RWPE2 (cell line): ENCODE measurements at regions not wholly inside any gene's neighbourhood (a gene's known extent, or its start where the extent isn't known, plus 50 kb on each side); places are given as distances from the start of the nearest gene placed in this dataset.

Experiments
- ATAC-seq: fragments of 200-7000 bp; cut with Tn5 transposase; 3 replicates; pipeline ENCODE4 v1.9.1; 2021; ENCODE audit warnings: low read depth
- DNase-seq: peaks from one replicate; pipeline ENCODE4 v3.0.0-alpha.2; 2020; ENCODE audit warnings: low spot score
- H3K27ac ChIP-seq: fragments of 450-650 bp; 2 replicates; pipeline ENCODE4 v1.5.1; 2017; ENCODE audit warnings: mild to moderate bottlenecking; ENCODE audit not compliant: poor library complexity, severe bottlenecking
- H3K27me3 ChIP-seq: fragments of 250-450 bp; sonication (Bioruptor Pico); 2 replicates; pipeline ENCODE4 v1.5.1; 2021; ENCODE audit warnings: mild to moderate bottlenecking, moderate library complexity; ENCODE audit not compliant: insufficient read depth, poor library complexity, severe bottlenecking
- H3K36me3 ChIP-seq: fragments of 250-450 bp; sonication (Bioruptor Pico); 2 replicates; pipeline ENCODE4 v1.5.1; 2020; ENCODE audit warnings: low read depth, mild to moderate bottlenecking, moderate library complexity
- H3K4me1 ChIP-seq: fragments of 250-450 bp; sonication (Bioruptor Pico); 2 replicates; pipeline ENCODE4 v1.5.1; 2021; ENCODE audit warnings: mild to moderate bottlenecking, moderate library complexity; ENCODE audit not compliant: insufficient read depth, poor library complexity, severe bottlenecking
- H3K4me3 ChIP-seq: fragments of 250-450 bp; sonication (Bioruptor Pico); 2 replicates; pipeline ENCODE4 v1.5.1; 2021; ENCODE audit warnings: mild to moderate bottlenecking, moderate library complexity; ENCODE audit not compliant: severe bottlenecking
- H3K9me3 ChIP-seq: fragments of 250-450 bp; sonication (Bioruptor Pico); 2 replicates; pipeline ENCODE4 v1.5.1; 2021; ENCODE audit warnings: mild to moderate bottlenecking, moderate library complexity; ENCODE audit not compliant: severe bottlenecking
- TF ChIP-seq, protein P1 (sequence below): fragments of 450-650 bp; IDR thresholded peaks from one replicate; pipeline ENCODE4 v1.5.1; 2017; ENCODE audit warnings: mild to moderate bottlenecking, moderate library complexity; ENCODE audit not compliant: poor library complexity, severe bottlenecking

DNA sequence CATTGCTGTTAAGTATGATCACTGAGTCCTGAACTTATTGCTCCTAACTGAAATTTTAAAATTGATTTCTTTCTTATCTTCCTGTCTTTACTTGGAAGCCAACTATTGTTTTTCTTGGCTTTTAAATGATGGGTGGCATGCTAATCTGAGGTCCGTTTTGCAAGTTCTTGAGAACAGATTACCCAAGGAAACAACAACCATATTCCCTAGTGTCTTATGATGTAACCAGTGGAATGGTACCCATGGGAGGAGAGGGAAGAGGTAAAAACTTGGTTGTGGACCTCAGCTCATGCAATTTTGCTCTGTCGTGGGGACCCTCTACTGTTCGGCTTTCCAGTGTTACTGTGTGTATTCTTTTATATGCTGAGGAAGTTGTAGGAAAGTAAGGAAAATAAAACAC, 454.8 kb upstream of the ADAMTS5 start:
- Histone ChIP-seq H3K27ac (no peak overlapping the region), H3K4me1 (peaks cover 2% of the 10 kb centered on the region), H3K9me3 (no peaks in the 10 kb centered on the region), H3K27me3 (no peaks in the 10 kb centered on the region), H3K4me3 (no peak overlapping the region), H3K36me3 (no peaks in the 10 kb centered on the region)
- DNase-seq (no peak), ATAC-seq (no peak)
- TF ChIP-seq, protein P1, sequence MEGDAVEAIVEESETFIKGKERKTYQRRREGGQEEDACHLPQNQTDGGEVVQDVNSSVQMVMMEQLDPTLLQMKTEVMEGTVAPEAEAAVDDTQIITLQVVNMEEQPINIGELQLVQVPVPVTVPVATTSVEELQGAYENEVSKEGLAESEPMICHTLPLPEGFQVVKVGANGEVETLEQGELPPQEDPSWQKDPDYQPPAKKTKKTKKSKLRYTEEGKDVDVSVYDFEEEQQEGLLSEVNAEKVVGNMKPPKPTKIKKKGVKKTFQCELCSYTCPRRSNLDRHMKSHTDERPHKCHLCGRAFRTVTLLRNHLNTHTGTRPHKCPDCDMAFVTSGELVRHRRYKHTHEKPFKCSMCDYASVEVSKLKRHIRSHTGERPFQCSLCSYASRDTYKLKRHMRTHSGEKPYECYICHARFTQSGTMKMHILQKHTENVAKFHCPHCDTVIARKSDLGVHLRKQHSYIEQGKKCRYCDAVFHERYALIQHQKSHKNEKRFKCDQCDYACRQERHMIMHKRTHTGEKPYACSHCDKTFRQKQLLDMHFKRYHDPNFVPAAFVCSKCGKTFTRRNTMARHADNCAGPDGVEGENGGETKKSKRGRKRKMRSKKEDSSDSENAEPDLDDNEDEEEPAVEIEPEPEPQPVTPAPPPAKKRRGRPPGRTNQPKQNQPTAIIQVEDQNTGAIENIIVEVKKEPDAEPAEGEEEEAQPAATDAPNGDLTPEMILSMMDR = no peak

DNA sequence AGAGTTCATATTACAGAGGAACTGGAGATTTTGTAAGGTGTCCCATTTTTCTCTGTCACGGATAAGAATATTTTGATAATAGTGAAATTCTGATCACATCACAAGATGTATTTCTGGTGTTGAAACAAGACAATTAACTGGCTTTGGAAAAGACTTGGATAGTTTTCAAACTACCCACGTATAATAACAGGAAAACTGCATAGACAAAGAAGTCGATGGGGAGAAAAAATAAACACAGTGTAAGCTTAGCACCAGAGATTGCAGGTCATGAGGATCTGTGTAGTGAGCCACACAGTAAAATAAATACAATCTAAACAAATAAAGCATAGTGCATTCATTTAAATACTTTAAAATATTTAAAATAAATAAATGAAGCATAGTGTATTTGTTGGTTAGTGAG, 452.3 kb upstream of the ADAMTS5 start:
- Histone ChIP-seq H3K36me3 (no peaks in the 10 kb centered on the region), H3K9me3 (no peaks in the 10 kb centered on the region), H3K4me1 (peaks cover 2% of the 10 kb centered on the region), H3K27ac (no peak overlapping the region), H3K4me3 (no peak overlapping the region), H3K27me3 (no peaks in the 10 kb centered on the region)
- TF ChIP-seq, protein P1 = no peak
- DNase-seq (no peak), ATAC-seq (no peak)

GRCh38 chr21:27418346-27418745, 451.5 kb upstream of the ADAMTS5 start:
- TF ChIP-seq, protein P1 = no peak
- Histone ChIP-seq H3K27ac (no peak overlapping the region), H3K4me3 (no peak overlapping the region), H3K4me1 (peaks cover 2% of the 10 kb centered on the region), H3K9me3 (no peaks in the 10 kb centered on the region), H3K27me3 (no peaks in the 10 kb centered on the region), H3K36me3 (no peaks in the 10 kb centered on the region)
- no peak for DNase-seq
- ATAC-seq = no peak

DNA sequence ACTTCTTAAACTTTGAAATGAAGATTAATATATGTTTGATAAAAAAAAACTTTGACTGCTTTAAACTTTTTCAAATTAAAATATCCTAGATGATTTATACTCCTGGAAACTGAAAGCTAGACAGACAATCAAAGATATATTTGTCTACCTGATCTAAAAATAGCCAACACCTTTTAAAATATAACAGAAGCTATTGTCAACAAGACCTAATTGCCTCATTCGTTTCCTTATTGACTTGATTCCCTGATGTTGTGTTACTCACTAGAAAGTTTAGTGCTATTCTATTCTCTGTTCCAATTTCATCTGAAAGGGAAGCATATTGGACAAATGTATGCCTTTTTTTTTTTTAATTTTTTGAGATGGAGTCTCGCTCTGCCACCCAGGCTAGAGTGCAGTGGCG, 445.6 kb upstream of the ADAMTS5 start:
- ATAC-seq (no peak), DNase-seq (no peak)
- Histone ChIP-seq H3K27ac (no peak overlapping the region), H3K4me3 (no peak overlapping the region), H3K36me3 (no peaks in the 10 kb centered on the region), H3K9me3 (no peaks in the 10 kb centered on the region), H3K27me3 (no peaks in the 10 kb centered on the region), H3K4me1 (no peaks in the 10 kb centered on the region)
- TF ChIP-seq, protein P1 = no peak

DNA sequence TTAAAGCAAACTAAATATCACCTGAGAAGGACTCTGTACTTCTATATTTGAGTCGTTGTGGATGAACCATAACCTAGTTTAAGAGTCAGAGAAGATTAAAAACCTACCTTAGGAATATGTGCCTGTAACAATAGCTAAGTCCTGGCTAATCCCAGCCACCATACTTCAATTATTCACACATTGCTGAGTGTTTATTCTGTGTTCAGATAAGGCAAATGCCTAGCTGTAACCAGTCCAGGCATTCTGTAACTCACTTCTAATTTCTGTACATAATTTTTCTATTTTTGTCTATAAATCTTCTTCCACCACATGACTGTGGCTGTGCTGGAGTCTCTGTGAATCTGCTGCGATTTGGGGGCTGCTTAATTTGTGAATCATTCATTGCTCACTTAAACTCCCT, 441.9 kb upstream of the ADAMTS5 start:
- Histone ChIP-seq H3K27me3 (no peaks in the 10 kb centered on the region), H3K4me3 (no peak overlapping the region), H3K4me1 (no peaks in the 10 kb centered on the region), H3K36me3 (no peaks in the 10 kb centered on the region), H3K9me3 (no peaks in the 10 kb centered on the region), H3K27ac (no peak overlapping the region)
- DNase-seq (no peak), ATAC-seq (no peak)
- TF ChIP-seq, protein P1 = no peak
